Esophagus (tissue), 2 donors: ENCODE measurements at regions not wholly inside any gene's neighbourhood (a gene's known extent, or its start where the extent isn't known, plus 50 kb on each side); places are given as distances from the start of the nearest gene placed in this dataset.
"Not testable (repeated sequence)": the region's sequence is repeated elsewhere in the genome, so short reads cannot be mapped to it uniquely, and the experiment has no call there.

Source experiments
- H3K27ac ChIP-seq, 2 donors: one replicate each; pipeline ENCODE4 v1.5.1; 2013; ENCODE audit warnings: low read depth in 2 of 2, mild to moderate bottlenecking in 2 of 2, inconsistent platforms in 1 of 2, low read length in 1 of 2, moderate library complexity in 1 of 2
- H3K27me3 ChIP-seq, 2 donors: one replicate each; pipeline ENCODE4 v1.6.1; 2013; ENCODE audit warnings: low read length in 2 of 2, control low read depth in 1 of 2, mild to moderate bottlenecking in 1 of 2; ENCODE audit not compliant: insufficient read depth in 2 of 2, control insufficient read depth in 1 of 2
- H3K36me3 ChIP-seq, 2 donors: one replicate each; pipeline ENCODE4 v1.6.1; 2013; ENCODE audit warnings: low read length in 1 of 2; ENCODE audit not compliant: control insufficient read depth in 2 of 2, insufficient read depth in 2 of 2
- H3K4me1 ChIP-seq, 2 donors: one replicate each; pipeline ENCODE4 v1.6.1; 2013; ENCODE audit warnings: low read length in 1 of 2; ENCODE audit not compliant: control insufficient read depth in 2 of 2, insufficient read depth in 2 of 2
- H3K4me3 ChIP-seq, 2 donors: one replicate each; pipeline ENCODE4 v1.5.1; 2013; ENCODE audit warnings: low read length in 2 of 2, mild to moderate bottlenecking in 2 of 2, low read depth in 1 of 2, moderate library complexity in 1 of 2
- H3K9me3 ChIP-seq, 2 donors: one replicate each; pipeline ENCODE4 v1.6.1; 2013; ENCODE audit warnings: mild to moderate bottlenecking in 2 of 2, low read depth in 1 of 2, low read length in 1 of 2, moderate library complexity in 1 of 2; ENCODE audit not compliant: control insufficient read depth in 2 of 2, insufficient read depth in 1 of 2
- WGBS, 2 donors: extraction: QIAGEN DNeasy Blood & Tissue Kit; methylation state at CpG; one replicate each; pipeline ENCODE4 v1.1.7; 2013; 5-methylcytosine and 5-hydroxymethylcytosine counted together
- donor health status: healthy with polysubstance abuse.
- donor health status: Bipolar disorder and iron deficiency.

GRCh38 chr2:42999856-43000241, 207.5 kb upstream of the HAAO start:
- Histone ChIP-seq H3K4me3 (no peak overlapping the region), H3K27me3 (no peaks in the 10 kb centered on the region), H3K36me3 (no peaks in the 10 kb centered on the region), H3K27ac (peak overlapping the region; percentile 94 to 97), H3K9me3 (no peaks in the 10 kb centered on the region), H3K4me1 (peaks cover 6 to 15% of the 10 kb centered on the region in 2 donors)
- 53 to 60% methylated on average over 6 to 7 of the region's 7 CpGs for WGBS, 2 donors

GRCh38 chr2:42999391-42999841, 207.0 kb upstream of the HAAO start:
- H3K4me3 ChIP-seq = no peak overlapping the region
- peak overlapping the region; percentile 94 to 97 for H3K27ac ChIP-seq
- H3K36me3 ChIP-seq = no peaks in the 10 kb centered on the region
- no peaks in the 10 kb centered on the region for H3K27me3 ChIP-seq
- H3K4me1 ChIP-seq = peaks cover 6 to 15% of the 10 kb centered on the region in 2 donors
- H3K9me3 ChIP-seq = no peaks in the 10 kb centered on the region
- WGBS, 2 donors = 61 to 74% methylated on average over 5 of the region's 5 CpGs

GRCh38 chr2:42998721-42999120, 206.3 kb upstream of the HAAO start:
- Histone ChIP-seq H3K4me1 (peaks cover 6 to 15% of the 10 kb centered on the region in 2 donors), H3K4me3 (no peak overlapping the region), H3K27ac (peak overlapping the region; percentile 19 to 94), H3K36me3 (no peaks in the 10 kb centered on the region), H3K9me3 (no peaks in the 10 kb centered on the region), H3K27me3 (no peaks in the 10 kb centered on the region)
- WGBS, 2 donors = 97% methylated on average over 10 of the region's 10 CpGs

GRCh38 chr2:42996528-42996927, 204.1 kb upstream of the HAAO start:
- H3K27me3 ChIP-seq = no peaks in the 10 kb centered on the region
- no peaks in the 10 kb centered on the region for H3K9me3 ChIP-seq
- no peak overlapping the region for H3K4me3 ChIP-seq
- H3K4me1 ChIP-seq = peaks cover 6 to 13% of the 10 kb centered on the region in 2 donors
- peak overlapping the region in 1 of 2 donors; percentile 13 for H3K27ac ChIP-seq
- WGBS, 2 donors = 81 to 89% methylated on average over 4 of the region's 4 CpGs
- H3K36me3 ChIP-seq = no peaks in the 10 kb centered on the region

- no peaks in the 10 kb centered on the region for H3K9me3 ChIP-seq
- 97 to 98% methylated on average over 1 of the region's 1 CpG for WGBS, 2 donors
- H3K27ac ChIP-seq = no peak overlapping the region
- no peaks in the 10 kb centered on the region for H3K36me3 ChIP-seq
- no peak overlapping the region for H3K4me3 ChIP-seq
- no peaks in the 10 kb centered on the region for H3K27me3 ChIP-seq
- H3K4me1 ChIP-seq = peaks cover 6 to 13% of the 10 kb centered on the region in 2 donors
Measured at GRCh38 chr2:42995752-42996422, 203.5 kb upstream of the HAAO start.

GRCh38 chr2:42989283-42990081, 197.1 kb upstream of the HAAO start:
- H3K9me3 ChIP-seq, H3K4me1 ChIP-seq, H3K27me3 ChIP-seq, H3K4me3 ChIP-seq, H3K27ac ChIP-seq, H3K36me3 ChIP-seq: not testable (repeated sequence)
- 78 to 88% methylated on average over 19 to 34 of the region's 37 CpGs for WGBS, 2 donors

- H3K27ac ChIP-seq, H3K36me3 ChIP-seq, H3K9me3 ChIP-seq, H3K27me3 ChIP-seq, H3K4me1 ChIP-seq, H3K4me3 ChIP-seq: not testable (repeated sequence)
- 59 to 67% methylated on average over 4 of the region's 4 CpGs for WGBS, 2 donors
Measured at GRCh38 chr2:42988055-42988454, 195.7 kb upstream of the HAAO start.

- no peaks in the 10 kb centered on the region for H3K36me3 ChIP-seq
- WGBS, 2 donors = 66 to 75% methylated on average over 8 of the region's 8 CpGs
Measured at GRCh38 chr2:42987112-42987922, 194.9 kb upstream of the HAAO start.

GRCh38 chr2:42984617-42985016, 192.2 kb upstream of the HAAO start:
- no peak overlapping the region for H3K27ac ChIP-seq
- no peak overlapping the region for H3K4me3 ChIP-seq
- no peaks in the 10 kb centered on the region for H3K9me3 ChIP-seq
- 82 to 84% methylated on average over 6 of the region's 6 CpGs for WGBS, 2 donors
- H3K27me3 ChIP-seq = no peaks in the 10 kb centered on the region
- no peaks in the 10 kb centered on the region for H3K36me3 ChIP-seq
- H3K4me1 ChIP-seq = peaks cover 0 to 2% of the 10 kb centered on the region in 2 donors

More at GRCh38 chr2:42987112-42987922, 194.9 kb upstream of the HAAO start:
- H3K4me1 ChIP-seq = no peaks in the 10 kb centered on the region
- no peak overlapping the region for H3K4me3 ChIP-seq
- no peaks in the 10 kb centered on the region for H3K9me3 ChIP-seq
- H3K27me3 ChIP-seq = no peaks in the 10 kb centered on the region
- no peak overlapping the region for H3K27ac ChIP-seq
